Upper lobe of left lung (tissue), 6 donors: ENCODE measurements at regions not wholly inside any gene's neighbourhood (a gene's known extent, or its start where the extent isn't known, plus 50 kb on each side); places are given as distances from the start of the nearest gene placed in this dataset.

Experiments used
- ATAC-seq, 2 donors: fragments of 200-7000 bp; cut with Tn5 transposase; one replicate each; pipeline ENCODE4 v1.9.1; 2022; ENCODE audit warnings: mild to moderate bottlenecking in 2 of 2, moderate library complexity in 2 of 2; ENCODE audit not compliant: low FRiP score in 2 of 2
- DNase-seq, 2 donors: peaks; one replicate each; pipeline ENCODE4 v3.0.0-alpha.2; 2019 to 2020
- H3K27ac ChIP-seq, 4 donors: fragments of 200-600 bp; sonication (generic); one replicate each; pipeline ENCODE4 v1.5.1; 2016 to 2019
- H3K27me3 ChIP-seq, 4 donors: fragments of 200-600 bp; sonication (generic); one replicate each; pipeline ENCODE4 v1.5.1; 2017 to 2019
- H3K36me3 ChIP-seq, 4 donors: fragments of 200-600 bp; sonication (generic); one replicate each; pipeline ENCODE4 v1.5.1; 2016 to 2019
- H3K4me1 ChIP-seq, 4 donors: fragments of 200-600 bp; sonication (generic); one replicate each; pipeline ENCODE4 v1.5.1; 2018 to 2019
- H3K4me3 ChIP-seq, 4 donors: fragments of 200-600 bp; sonication (generic); one replicate each; pipeline ENCODE4 v1.5.1; 2017 to 2019; ENCODE audit warnings: mild to moderate bottlenecking in 2 of 4, moderate library complexity in 1 of 4
- H3K9me3 ChIP-seq, 4 donors: fragments of 200-600 bp; sonication (generic); one replicate each; pipeline ENCODE4 v1.5.1; 2018 to 2019
- EP300 ChIP-seq, 4 donors: sonication (generic); formaldehyde crosslinking; IDR thresholded peaks; one replicate each; pipeline ENCODE4 v1.5.1; 2017; ENCODE audit warnings: antibody characterized with exemption in 4 of 4, control low read depth in 2 of 4
- POLR2A ChIP-seq, 4 donors: fragments of 450-650 bp; IDR thresholded peaks; one replicate each; pipeline ENCODE4 v1.5.1; 2016 to 2017; ENCODE audit warnings: antibody characterized with exemption in 4 of 4, mild to moderate bottlenecking in 2 of 4
- POLR2AphosphoS5 ChIP-seq, 2 donors: sonication (generic); formaldehyde crosslinking; IDR thresholded peaks; one replicate each; pipeline ENCODE4 v1.5.1; 2017; ENCODE audit warnings: antibody characterized with exemption in 2 of 2
- WGBS, 2 donors: methylation state at CpG; one replicate each; pipeline ENCODE4 v1.1.5; 2017 to 2018; 5-methylcytosine and 5-hydroxymethylcytosine counted together
- TF ChIP-seq, protein P1 (sequence below), 6 experiments: fragments of 450-650 bp in 4 of 6; fragments of 200-600 bp in 2 of 6; sonication (generic) in 2 of 6; IDR thresholded peaks; one replicate each; pipeline ENCODE4 v1.5.1; 2016 to 2019; ENCODE audit warnings: antibody characterized with exemption in 6 of 6
- donor health status: DM: no; HTN: no; CAD: no; lungs with moderate emphysema.
- donor health status: DM: no; HTN: yes; CAD: no; lungs with severe emphysema.

DNA sequence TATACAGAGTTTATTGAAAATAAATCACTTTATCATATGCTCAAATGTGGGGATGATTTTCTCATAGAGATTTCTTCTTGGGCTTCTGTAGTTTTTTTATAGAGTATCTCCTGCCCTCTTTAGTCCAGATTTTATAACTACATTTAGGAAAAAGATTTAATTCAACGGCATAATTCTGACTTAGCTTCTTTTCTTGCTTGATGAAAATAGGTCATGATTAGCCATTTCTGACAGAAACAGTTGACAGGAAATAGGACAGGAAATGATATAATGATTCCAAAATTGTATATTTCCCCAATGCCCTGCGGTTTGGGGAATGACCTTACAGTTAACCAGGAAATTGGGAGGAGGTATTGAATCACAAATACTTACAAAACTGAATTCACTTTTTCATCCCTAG is 1531.9 kb upstream of the ACVR2A start:
- no peaks in the 10 kb centered on the region for H3K36me3 ChIP-seq
- H3K27me3 ChIP-seq, result no peaks in the 10 kb centered on the region
- no peak for ATAC-seq
- no peak overlapping the region for H3K4me3 ChIP-seq
- no peak overlapping the region for H3K27ac ChIP-seq
- no peaks in the 10 kb centered on the region for H3K9me3 ChIP-seq
- H3K4me1 ChIP-seq, result no peaks in the 10 kb centered on the region
- TF ChIP-seq POLR2A (IDR thresholded peaks at IDR 0.05), result no peak
- TF ChIP-seq, protein P1, sequence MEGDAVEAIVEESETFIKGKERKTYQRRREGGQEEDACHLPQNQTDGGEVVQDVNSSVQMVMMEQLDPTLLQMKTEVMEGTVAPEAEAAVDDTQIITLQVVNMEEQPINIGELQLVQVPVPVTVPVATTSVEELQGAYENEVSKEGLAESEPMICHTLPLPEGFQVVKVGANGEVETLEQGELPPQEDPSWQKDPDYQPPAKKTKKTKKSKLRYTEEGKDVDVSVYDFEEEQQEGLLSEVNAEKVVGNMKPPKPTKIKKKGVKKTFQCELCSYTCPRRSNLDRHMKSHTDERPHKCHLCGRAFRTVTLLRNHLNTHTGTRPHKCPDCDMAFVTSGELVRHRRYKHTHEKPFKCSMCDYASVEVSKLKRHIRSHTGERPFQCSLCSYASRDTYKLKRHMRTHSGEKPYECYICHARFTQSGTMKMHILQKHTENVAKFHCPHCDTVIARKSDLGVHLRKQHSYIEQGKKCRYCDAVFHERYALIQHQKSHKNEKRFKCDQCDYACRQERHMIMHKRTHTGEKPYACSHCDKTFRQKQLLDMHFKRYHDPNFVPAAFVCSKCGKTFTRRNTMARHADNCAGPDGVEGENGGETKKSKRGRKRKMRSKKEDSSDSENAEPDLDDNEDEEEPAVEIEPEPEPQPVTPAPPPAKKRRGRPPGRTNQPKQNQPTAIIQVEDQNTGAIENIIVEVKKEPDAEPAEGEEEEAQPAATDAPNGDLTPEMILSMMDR (IDR thresholded peaks at IDR 0.05), result no peak
- TF ChIP-seq POLR2AphosphoS5 (IDR thresholded peaks at IDR 0.05), result no peak
- TF ChIP-seq EP300 (IDR thresholded peaks at IDR 0.05), result no peak
- DNase-seq, result no peak
- 5 to 14% methylated on average over 2 of the region's 2 CpGs for WGBS, 2 donors

DNA sequence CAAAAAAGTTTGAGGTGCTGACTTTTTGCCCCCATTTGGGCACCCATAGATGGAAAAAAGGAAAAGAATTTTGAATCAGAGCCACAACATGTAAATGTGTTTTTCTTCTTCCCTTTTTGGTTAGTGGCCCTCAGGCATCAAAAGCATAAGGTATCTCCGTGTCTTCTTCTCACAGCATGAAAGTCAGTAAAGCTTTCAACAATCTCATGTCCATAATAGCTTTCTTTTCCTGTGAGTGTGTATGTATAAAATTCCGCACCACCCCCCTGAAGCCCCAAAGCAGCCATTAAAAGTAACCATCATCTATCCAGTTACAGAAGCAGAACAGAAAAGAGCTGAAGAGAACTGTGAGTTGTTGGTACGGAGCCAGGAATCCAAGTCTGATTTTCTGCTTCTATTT is 1539.7 kb upstream of the ACVR2A start:
- Histone ChIP-seq H3K4me3 (no peak overlapping the region), H3K4me1 (no peaks in the 10 kb centered on the region), H3K27ac (no peak overlapping the region), H3K27me3 (no peaks in the 10 kb centered on the region), H3K9me3 (no peaks in the 10 kb centered on the region), H3K36me3 (no peaks in the 10 kb centered on the region)
- no peak for ATAC-seq
- TF ChIP-seq, protein P1 (IDR thresholded peaks at IDR 0.05), result no peak
- no peak for TF ChIP-seq POLR2AphosphoS5 (IDR thresholded peaks at IDR 0.05)
- TF ChIP-seq EP300 (IDR thresholded peaks at IDR 0.05), result no peak
- no peak for TF ChIP-seq POLR2A (IDR thresholded peaks at IDR 0.05)
- WGBS, 2 donors, result 91% methylated on average over 3 of the region's 3 CpGs
- no peak for DNase-seq

DNA sequence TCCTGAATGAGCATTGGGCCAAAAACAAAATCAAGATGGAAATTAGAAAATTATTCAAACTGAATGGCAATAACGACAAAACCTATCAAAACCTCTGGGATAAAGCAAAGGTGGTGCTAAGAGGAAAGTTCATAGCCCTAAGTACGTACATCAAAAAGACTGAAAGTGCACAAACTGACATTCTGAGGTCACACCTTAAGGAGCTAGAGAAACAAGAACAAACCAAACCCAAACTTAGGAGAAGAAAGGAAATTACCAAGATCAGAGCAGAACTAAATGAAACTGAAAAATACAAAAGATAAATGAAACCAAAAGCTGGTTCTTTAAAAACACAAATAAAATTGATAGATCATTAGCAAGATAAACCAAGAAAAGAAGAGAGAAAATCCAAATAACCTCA is 1543.5 kb upstream of the ACVR2A start:
- Histone ChIP-seq H3K27ac (no peak overlapping the region), H3K4me3 (no peak overlapping the region), H3K4me1 (no peaks in the 10 kb centered on the region), H3K36me3 (no peaks in the 10 kb centered on the region), H3K9me3 (peaks cover 0 to 4% (median 0%) of the 10 kb centered on the region in 4 donors), H3K27me3 (no peaks in the 10 kb centered on the region)
- 83 to 85% methylated on average over 2 of the region's 2 CpGs for WGBS, 2 donors
- TF ChIP-seq EP300 (IDR thresholded peaks at IDR 0.05) (no peak), POLR2AphosphoS5 (IDR thresholded peaks at IDR 0.05) (no peak), POLR2A (IDR thresholded peaks at IDR 0.05) (no peak)
- TF ChIP-seq, protein P1 (IDR thresholded peaks at IDR 0.05), result no peak
- ATAC-seq (no peak), DNase-seq (no peak)

DNA sequence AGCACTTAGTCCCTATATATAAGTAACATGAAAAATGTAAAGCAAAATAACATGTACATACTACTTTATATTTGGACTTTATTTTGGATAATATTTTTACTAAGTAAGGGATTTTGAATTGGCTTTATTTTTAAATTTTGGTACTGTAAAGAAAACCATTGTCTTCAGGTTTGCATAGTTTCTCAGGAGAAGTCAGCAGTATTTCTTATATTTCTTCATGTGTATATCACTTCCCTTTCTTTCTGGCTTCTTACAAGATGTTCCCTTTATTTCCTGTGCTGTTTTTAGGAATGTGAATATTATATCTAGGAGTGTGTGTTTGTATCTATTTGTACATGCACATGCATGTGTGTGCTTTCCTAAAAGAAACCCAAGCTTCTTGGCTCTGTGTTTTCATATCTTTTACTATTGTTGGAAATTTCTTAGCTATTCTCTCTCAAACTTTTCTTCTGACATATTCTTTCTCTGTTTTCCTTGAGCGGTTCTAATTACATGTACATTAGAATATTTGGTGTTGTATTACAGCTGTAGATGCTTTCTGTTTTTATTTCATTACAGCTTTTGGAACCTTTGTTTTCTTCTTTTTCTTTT is 1549.7 kb upstream of the ACVR2A start:
- 95 to 97% methylated on average over 1 of the region's 1 CpG for WGBS, 2 donors

More for the DNA sequence above, 1549.7 kb upstream of the ACVR2A start:
- Histone ChIP-seq H3K4me3 (no peak overlapping the region), H3K27ac (no peak overlapping the region), H3K4me1 (no peaks in the 10 kb centered on the region), H3K9me3 (peaks cover 0 to 15% (median 0%) of the 10 kb centered on the region in 4 donors), H3K36me3 (no peaks in the 10 kb centered on the region), H3K27me3 (no peaks in the 10 kb centered on the region)
- TF ChIP-seq, protein P1 (IDR thresholded peaks at IDR 0.05), result no peak
- TF ChIP-seq POLR2A (IDR thresholded peaks at IDR 0.05), result no peak
- TF ChIP-seq EP300 (IDR thresholded peaks at IDR 0.05), result no peak
- no peak for TF ChIP-seq POLR2AphosphoS5 (IDR thresholded peaks at IDR 0.05)
- ATAC-seq (no peak), DNase-seq (no peak)
